ENCODE measurements at regions not wholly inside any gene's neighbourhood (a gene's known extent, or its start where the extent isn't known, plus 50 kb on each side); places are given as distances from the start of the nearest gene placed in this dataset.

DNA sequence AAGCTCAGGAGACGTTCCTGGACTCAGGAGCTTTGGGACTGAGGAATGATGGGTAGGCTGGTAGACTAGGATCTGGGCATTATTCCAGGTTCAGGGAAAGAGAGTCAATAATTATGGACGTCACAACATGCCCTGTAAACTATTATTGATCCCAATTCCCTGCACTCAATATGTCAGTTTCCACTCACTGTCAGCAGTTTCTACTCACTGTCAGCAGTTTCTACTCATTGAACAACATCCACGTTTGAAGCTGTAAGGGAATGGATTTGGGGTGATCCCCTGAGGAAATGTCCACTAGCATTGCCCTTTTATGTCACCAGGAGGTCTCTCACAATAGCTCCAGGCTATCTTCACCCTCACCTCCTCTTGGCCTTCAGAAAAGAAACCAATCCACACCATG, 1268.6 kb downstream of the TYW1 start:
- ATAC-seq, result no peak
- Histone ChIP-seq H3K4me1 (no peaks in the 10 kb centered on the region), H3K9me3 (peaks cover 0 to 52% of the 10 kb centered on the region in 2 donors), H3K36me3 (no peaks in the 10 kb centered on the region), H3K27me3 (no peaks in the 10 kb centered on the region), H3K27ac (no peak overlapping the region), H3K4me3 (no peak overlapping the region)
- intact Hi-C loops (cut with DNase I), result no loop called here
- TF ChIP-seq, protein P1, sequence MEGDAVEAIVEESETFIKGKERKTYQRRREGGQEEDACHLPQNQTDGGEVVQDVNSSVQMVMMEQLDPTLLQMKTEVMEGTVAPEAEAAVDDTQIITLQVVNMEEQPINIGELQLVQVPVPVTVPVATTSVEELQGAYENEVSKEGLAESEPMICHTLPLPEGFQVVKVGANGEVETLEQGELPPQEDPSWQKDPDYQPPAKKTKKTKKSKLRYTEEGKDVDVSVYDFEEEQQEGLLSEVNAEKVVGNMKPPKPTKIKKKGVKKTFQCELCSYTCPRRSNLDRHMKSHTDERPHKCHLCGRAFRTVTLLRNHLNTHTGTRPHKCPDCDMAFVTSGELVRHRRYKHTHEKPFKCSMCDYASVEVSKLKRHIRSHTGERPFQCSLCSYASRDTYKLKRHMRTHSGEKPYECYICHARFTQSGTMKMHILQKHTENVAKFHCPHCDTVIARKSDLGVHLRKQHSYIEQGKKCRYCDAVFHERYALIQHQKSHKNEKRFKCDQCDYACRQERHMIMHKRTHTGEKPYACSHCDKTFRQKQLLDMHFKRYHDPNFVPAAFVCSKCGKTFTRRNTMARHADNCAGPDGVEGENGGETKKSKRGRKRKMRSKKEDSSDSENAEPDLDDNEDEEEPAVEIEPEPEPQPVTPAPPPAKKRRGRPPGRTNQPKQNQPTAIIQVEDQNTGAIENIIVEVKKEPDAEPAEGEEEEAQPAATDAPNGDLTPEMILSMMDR (IDR thresholded peaks at IDR 0.05), result no peak
- no peak for DNase-seq

DNA sequence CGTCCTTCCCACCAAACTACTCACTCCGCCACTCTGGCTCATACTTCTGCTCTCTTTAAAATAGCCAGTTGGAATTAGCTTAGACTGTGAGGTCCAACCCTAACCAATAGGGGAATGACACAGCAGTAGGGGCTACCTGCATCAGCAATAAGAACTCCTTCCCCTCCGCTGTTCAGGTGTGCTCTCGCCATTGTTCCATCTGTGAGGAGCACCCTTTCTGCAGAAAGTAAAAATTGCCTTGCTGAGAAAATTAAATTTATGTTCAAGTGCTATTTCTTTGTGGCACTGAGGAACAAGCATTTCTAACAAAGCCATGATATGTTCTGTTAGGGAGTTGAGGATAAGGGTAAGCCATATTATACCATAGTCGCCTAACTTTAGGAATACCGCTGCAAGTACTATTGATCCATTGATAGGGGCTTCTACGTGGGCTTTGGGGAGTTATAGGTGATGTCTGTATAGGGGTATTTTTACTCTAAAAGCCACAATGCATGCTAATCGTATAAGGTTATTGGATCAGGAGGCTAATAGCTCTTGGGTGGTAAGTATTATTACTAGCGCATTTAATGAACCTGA, 1269.5 kb downstream of the TYW1 start:
- no peaks in the 10 kb centered on the region for H3K4me1 ChIP-seq
- TF ChIP-seq, protein P1 (IDR thresholded peaks at IDR 0.05), result no peak
- no peak for DNase-seq
- intact Hi-C loops (cut with DNase I), result no loop called here
- no peaks in the 10 kb centered on the region for H3K36me3 ChIP-seq
- no peak for ATAC-seq
- no peaks in the 10 kb centered on the region for H3K27me3 ChIP-seq
- H3K4me3 ChIP-seq, result no peak overlapping the region
- peaks cover 0 to 52% of the 10 kb centered on the region in 2 donors for H3K9me3 ChIP-seq
- H3K27ac ChIP-seq, result no peak overlapping the region

DNA sequence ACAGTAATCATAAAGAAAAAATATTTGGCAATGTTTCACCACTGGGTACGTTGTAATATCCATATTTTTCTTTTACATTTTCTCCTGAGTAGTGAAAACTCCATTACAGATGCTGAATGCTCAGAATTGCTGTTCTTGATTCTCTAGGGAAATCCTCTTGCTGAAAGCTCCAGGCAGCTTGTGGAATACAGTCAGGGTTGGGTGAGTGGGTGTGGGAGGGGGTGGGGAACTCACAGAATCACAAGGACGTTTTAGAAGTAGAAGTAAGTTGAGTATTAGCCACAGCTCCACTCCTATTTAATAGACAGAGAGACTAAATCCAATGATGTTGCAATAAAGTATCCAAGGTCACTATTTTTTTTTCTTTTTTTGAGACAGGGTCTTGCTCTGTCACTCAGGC, 1270.9 kb downstream of the TYW1 start:
- no peak for DNase-seq
- Histone ChIP-seq H3K27me3 (no peaks in the 10 kb centered on the region), H3K4me1 (no peaks in the 10 kb centered on the region), H3K9me3 (peaks cover 0 to 49% of the 10 kb centered on the region in 2 donors), H3K27ac (no peak overlapping the region), H3K4me3 (no peak overlapping the region), H3K36me3 (no peaks in the 10 kb centered on the region)
- no peak for ATAC-seq
- intact Hi-C loops (cut with DNase I), result no loop called here
- TF ChIP-seq, protein P1 (IDR thresholded peaks at IDR 0.05), result no peak

DNA sequence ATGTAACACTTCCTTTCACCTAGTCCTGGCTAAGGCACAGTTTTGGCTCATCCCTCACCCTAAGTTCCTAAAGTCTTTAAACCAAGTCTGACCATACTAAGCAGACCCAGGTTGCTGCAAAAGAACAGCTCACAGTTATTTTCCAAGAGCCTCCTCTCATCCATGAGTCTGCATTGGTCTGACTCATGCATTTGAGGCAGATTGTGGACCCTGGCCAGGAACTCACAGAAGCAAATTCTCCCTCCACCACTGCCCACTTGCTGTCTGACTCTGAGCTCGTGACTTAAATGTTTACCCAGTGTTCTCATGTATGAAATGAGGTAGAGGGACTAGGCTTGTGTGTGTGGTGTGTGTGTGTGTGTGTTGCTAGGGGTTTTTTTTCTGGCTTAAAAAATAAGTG, 1272.8 kb downstream of the TYW1 start:
- H3K4me3 ChIP-seq, result no peak overlapping the region
- H3K27ac ChIP-seq, result no peak overlapping the region
- H3K4me1 ChIP-seq, result no peaks in the 10 kb centered on the region
- peak in 1 of 4 donors; percentile 17 for DNase-seq
- H3K9me3 ChIP-seq, result peaks cover 0 to 40% of the 10 kb centered on the region in 2 donors
- H3K36me3 ChIP-seq, result no peaks in the 10 kb centered on the region
- TF ChIP-seq, protein P1 (IDR thresholded peaks at IDR 0.05), result no peak
- peak; percentile 61 for ATAC-seq
- intact Hi-C loops (cut with DNase I), result no loop called here
- no peaks in the 10 kb centered on the region for H3K27me3 ChIP-seq

DNA sequence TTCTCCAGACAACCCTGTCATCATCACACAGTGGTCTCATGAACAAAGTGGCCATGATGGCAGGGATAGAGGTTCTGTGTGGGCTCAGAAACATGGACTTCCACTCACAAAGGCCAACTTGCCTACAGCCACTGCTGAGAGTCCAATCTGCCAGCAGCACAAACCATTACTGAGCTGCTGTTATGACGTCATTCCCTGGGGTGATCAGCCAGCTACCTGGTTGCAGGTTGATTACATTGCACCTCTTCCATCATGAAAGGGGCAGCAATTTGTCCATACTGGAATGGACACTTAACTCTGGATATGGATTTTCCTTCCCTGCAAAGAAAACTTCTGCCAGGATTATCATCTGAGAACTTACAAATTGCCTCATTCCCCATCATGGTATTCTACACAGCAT, 1275.9 kb downstream of the TYW1 start:
- Histone ChIP-seq H3K36me3 (no peaks in the 10 kb centered on the region), H3K4me3 (no peak overlapping the region), H3K9me3 (peaks cover 0 to 10% of the 10 kb centered on the region in 2 donors), H3K27ac (no peak overlapping the region), H3K27me3 (no peaks in the 10 kb centered on the region), H3K4me1 (no peaks in the 10 kb centered on the region)
- intact Hi-C loops (cut with DNase I), result no loop called here
- TF ChIP-seq, protein P1 (IDR thresholded peaks at IDR 0.05), result no peak
- DNase-seq (no peak), ATAC-seq (no peak)
